Prostate gland (tissue), 2 donors: ENCODE measurements at regions not wholly inside any gene's neighbourhood (a gene's known extent, or its start where the extent isn't known, plus 50 kb on each side); places are given as distances from the start of the nearest gene placed in this dataset.

Experiments
- POLR2A ChIP-seq: fragments of 450-650 bp; IDR thresholded peaks from one replicate; pipeline ENCODE4 v1.6.1; 2016; ENCODE audit warnings: antibody characterized with exemption, mild to moderate bottlenecking
- TF ChIP-seq, protein P1 (sequence below), 4 experiments: fragments of 200-600 bp in 2 of 4; fragments of 450-650 bp in 2 of 4; sonication (generic) in 2 of 4; IDR thresholded peaks; 1 replicate in 3 of 4; 2 replicates in 1 of 4; pipeline ENCODE4 v1.5.1; 2016 to 2019; ENCODE audit warnings: antibody characterized with exemption in 4 of 4, mild to moderate bottlenecking in 2 of 4, moderate library complexity in 2 of 4

DNA sequence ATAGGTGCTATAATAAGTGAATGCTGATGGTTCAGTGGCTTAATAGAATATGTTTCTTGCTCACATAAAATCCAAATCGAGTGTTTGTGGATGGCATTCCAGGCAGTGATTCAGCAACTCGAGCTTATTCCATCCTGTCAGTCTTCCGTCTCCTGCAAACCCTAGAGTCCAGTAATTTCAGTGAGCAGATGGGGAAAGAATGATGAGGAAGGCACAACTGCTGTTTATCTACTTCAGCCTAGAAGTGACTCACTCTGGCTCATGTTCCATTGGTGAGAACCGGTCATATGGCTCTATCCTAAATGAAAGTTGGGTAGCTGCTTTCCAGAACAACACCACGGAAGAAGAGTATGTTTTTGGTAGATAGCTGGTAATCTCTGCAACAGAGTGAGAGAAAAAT, 421.8 kb upstream of the PDE3A start:
- TF ChIP-seq, protein P1, sequence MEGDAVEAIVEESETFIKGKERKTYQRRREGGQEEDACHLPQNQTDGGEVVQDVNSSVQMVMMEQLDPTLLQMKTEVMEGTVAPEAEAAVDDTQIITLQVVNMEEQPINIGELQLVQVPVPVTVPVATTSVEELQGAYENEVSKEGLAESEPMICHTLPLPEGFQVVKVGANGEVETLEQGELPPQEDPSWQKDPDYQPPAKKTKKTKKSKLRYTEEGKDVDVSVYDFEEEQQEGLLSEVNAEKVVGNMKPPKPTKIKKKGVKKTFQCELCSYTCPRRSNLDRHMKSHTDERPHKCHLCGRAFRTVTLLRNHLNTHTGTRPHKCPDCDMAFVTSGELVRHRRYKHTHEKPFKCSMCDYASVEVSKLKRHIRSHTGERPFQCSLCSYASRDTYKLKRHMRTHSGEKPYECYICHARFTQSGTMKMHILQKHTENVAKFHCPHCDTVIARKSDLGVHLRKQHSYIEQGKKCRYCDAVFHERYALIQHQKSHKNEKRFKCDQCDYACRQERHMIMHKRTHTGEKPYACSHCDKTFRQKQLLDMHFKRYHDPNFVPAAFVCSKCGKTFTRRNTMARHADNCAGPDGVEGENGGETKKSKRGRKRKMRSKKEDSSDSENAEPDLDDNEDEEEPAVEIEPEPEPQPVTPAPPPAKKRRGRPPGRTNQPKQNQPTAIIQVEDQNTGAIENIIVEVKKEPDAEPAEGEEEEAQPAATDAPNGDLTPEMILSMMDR (IDR thresholded peaks at IDR 0.05), result no peak
- TF ChIP-seq POLR2A, result no peak
